OCI-LY7 (cell line): ENCODE measurements at regions not wholly inside any gene's neighbourhood (a gene's known extent, or its start where the extent isn't known, plus 50 kb on each side); places are given as distances from the start of the nearest gene placed in this dataset.

ENCODE experiments used
- EZH2phosphoT487 ChIP-seq: fragments of 200-600 bp; sonication (generic); IDR thresholded peaks from 2 replicates; pipeline ENCODE4 v1.6.1; 2018; ENCODE audit warnings: low read depth, borderline replicate concordance, mild to moderate bottlenecking, mixed run types, antibody characterized with exemption, low read length, moderate library complexity, mixed read lengths
- TF ChIP-seq, protein P1 (sequence below): fragments of 200-600 bp; sonication (generic); conservative IDR thresholded peaks from 2 replicates; pipeline ENCODE4 v1.5.1; 2014; ENCODE audit warnings: mild to moderate bottlenecking, antibody characterized with exemption, low read length, moderate library complexity, mixed read lengths

DNA sequence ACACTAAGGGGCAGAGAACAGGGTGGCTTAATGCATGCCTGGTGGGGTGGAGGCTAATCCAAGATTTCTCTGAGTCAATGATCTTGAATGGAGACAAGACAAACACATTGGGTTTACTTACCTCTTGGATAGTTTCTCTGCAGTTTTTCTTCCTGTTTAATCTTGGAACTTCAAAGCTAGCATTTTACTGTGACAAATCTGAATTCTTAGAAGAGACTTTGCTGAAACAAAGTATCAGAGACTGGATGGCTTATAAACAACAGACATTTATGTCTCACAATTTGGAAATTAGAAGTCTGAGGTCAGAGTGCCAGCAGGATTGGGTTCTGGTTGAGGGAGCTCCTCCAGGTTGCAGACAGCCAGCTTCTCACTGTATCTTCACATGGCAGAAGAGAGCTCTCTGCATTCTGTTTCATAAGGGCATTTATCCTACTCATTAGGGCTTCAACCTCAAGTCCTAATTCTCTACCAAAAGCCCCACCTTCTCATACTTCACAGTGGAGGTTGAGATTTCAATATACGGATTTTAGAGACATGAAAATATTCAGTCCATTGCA lies 921.8 kb downstream of the VRK1 start:
- TF ChIP-seq, protein P1, sequence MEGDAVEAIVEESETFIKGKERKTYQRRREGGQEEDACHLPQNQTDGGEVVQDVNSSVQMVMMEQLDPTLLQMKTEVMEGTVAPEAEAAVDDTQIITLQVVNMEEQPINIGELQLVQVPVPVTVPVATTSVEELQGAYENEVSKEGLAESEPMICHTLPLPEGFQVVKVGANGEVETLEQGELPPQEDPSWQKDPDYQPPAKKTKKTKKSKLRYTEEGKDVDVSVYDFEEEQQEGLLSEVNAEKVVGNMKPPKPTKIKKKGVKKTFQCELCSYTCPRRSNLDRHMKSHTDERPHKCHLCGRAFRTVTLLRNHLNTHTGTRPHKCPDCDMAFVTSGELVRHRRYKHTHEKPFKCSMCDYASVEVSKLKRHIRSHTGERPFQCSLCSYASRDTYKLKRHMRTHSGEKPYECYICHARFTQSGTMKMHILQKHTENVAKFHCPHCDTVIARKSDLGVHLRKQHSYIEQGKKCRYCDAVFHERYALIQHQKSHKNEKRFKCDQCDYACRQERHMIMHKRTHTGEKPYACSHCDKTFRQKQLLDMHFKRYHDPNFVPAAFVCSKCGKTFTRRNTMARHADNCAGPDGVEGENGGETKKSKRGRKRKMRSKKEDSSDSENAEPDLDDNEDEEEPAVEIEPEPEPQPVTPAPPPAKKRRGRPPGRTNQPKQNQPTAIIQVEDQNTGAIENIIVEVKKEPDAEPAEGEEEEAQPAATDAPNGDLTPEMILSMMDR: no peak
- TF ChIP-seq EZH2phosphoT487: no peak
